ENCODE measurements at regions not wholly inside any gene's neighbourhood (a gene's known extent, or its start where the extent isn't known, plus 50 kb on each side); places are given as distances from the start of the nearest gene placed in this dataset.

- no peak overlapping the region for H3K27ac ChIP-seq
- no peak for TF ChIP-seq CTCF (IDR thresholded peaks at IDR 0.05)
- ATAC-seq (no peak), DNase-seq (no peak)
- H3K27me3 ChIP-seq = no peaks in the 10 kb centered on the region
- intact Hi-C loops (cut with DNase I) = no loop called here
- no peaks in the 10 kb centered on the region for H3K36me3 ChIP-seq
- H3K4me1 ChIP-seq = no peaks in the 10 kb centered on the region
- no peaks in the 10 kb centered on the region for H3K9me3 ChIP-seq
- no peak overlapping the region for H3K4me3 ChIP-seq
These were observed 1377.2 kb upstream of the CADM2 start for GRCh38 chr3:83581546-83581945.

- ATAC-seq (no peak), DNase-seq (no peak)
- TF ChIP-seq CTCF (IDR thresholded peaks at IDR 0.05) = no peak
- Histone ChIP-seq H3K4me1 (no peaks in the 10 kb centered on the region), H3K9me3 (peaks cover 0 to 10% of the 10 kb centered on the region in 2 donors), H3K4me3 (no peak overlapping the region), H3K27me3 (no peaks in the 10 kb centered on the region), H3K27ac (no peak overlapping the region), H3K36me3 (no peaks in the 10 kb centered on the region)
- intact Hi-C loops (cut with DNase I) = no loop called here
These were observed 1357.1 kb upstream of the CADM2 start for GRCh38 chr3:83601704-83602103.

- intact Hi-C loops (cut with DNase I) = no loop called here
These were observed 1336.3 kb upstream of the CADM2 start for GRCh38 chr3:83622526-83622925.

DNA sequence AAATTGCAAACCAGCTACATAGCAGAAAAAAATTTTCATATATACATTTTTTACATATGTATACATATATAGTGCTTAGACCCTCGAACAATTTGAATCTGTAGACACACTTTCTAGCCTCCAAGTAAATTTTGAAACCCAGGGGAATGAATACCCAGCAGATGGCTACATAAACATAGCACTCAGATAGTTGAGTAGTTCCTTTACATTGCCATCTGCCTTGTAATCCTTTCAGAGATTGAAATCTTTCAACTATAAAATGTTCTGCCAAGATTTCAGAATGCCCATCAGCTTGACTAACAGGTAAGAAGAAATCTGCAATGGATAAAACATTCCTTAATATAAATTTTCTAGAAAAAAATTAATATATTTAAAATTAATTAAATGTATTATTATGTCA, 1333.5 kb upstream of the CADM2 start:
- ATAC-seq = no peak
- Histone ChIP-seq H3K27ac (no peak overlapping the region), H3K9me3 (peaks cover 0 to 1% of the 10 kb centered on the region in 2 donors), H3K36me3 (no peaks in the 10 kb centered on the region), H3K4me3 (no peak overlapping the region), H3K4me1 (no peaks in the 10 kb centered on the region), H3K27me3 (no peaks in the 10 kb centered on the region)
- TF ChIP-seq CTCF (IDR thresholded peaks at IDR 0.05) = no peak
- intact Hi-C loops (cut with DNase I) = no loop called here
- no peak for DNase-seq

More at GRCh38 chr3:83622526-83622925, 1336.3 kb upstream of the CADM2 start:
- Histone ChIP-seq H3K27me3 (no peaks in the 10 kb centered on the region), H3K9me3 (peaks cover 0 to 1% of the 10 kb centered on the region in 2 donors), H3K36me3 (no peaks in the 10 kb centered on the region), H3K4me3 (no peak overlapping the region), H3K27ac (no peak overlapping the region), H3K4me1 (no peaks in the 10 kb centered on the region)
- ATAC-seq (no peak), DNase-seq (no peak)
- TF ChIP-seq CTCF (IDR thresholded peaks at IDR 0.05) = no peak

- intact Hi-C loops (cut with DNase I) = no loop called here
- Histone ChIP-seq H3K27ac (no peak overlapping the region), H3K4me1 (no peaks in the 10 kb centered on the region), H3K4me3 (no peak overlapping the region), H3K9me3 (peaks cover 0 to 1% of the 10 kb centered on the region in 2 donors), H3K27me3 (no peaks in the 10 kb centered on the region), H3K36me3 (no peaks in the 10 kb centered on the region)
- no peak for DNase-seq
- TF ChIP-seq CTCF (IDR thresholded peaks at IDR 0.05) = no peak
- ATAC-seq = no peak
These were observed 1330.3 kb upstream of the CADM2 start for GRCh38 chr3:83628471-83628870.

Data from left lung (tissue), 4 donors.